ENCODE measurements at regions not wholly inside any gene's neighbourhood (a gene's known extent, or its start where the extent isn't known, plus 50 kb on each side); places are given as distances from the start of the nearest gene placed in this dataset.

- Mint-ChIP-seq H3K9me3 (peaks cover 7% of the 10 kb centered on the region), H3K4me3 (no peak overlapping the region), H3K36me3 (no peaks in the 10 kb centered on the region), H3K4me1 (no peaks in the 10 kb centered on the region), H3K27me3 (ENCODE audit: low read depth) (no peaks in the 10 kb centered on the region), H3K27ac (no peak overlapping the region)
- ChIA-PET POLR2A (no interaction called here), CTCF (no interaction called here)
- TF ChIP-seq ZNF416 (CRISPR knock-in tag; IDR thresholded peaks at IDR 0.05) (no peak), TEAD4 (CRISPR knock-in tag; IDR thresholded peaks at IDR 0.05) (no peak), EMX1 (CRISPR knock-in tag; IDR thresholded peaks at IDR 0.05) (no peak), ZNF219 (CRISPR knock-in tag; IDR thresholded peaks at IDR 0.05; ENCODE audit: borderline replicate concordance) (no peak), E2F4 (CRISPR knock-in tag; IDR thresholded peaks at IDR 0.05; ENCODE audit: borderline replicate concordance, low read depth) (no peak), JUN (CRISPR knock-in tag; IDR thresholded peaks at IDR 0.05) (no peak), FOXK1 (CRISPR knock-in tag; IDR thresholded peaks at IDR 0.05) (no peak), ZNF423 (CRISPR knock-in tag; IDR thresholded peaks at IDR 0.05) (no peak), ZNF263 (CRISPR knock-in tag; IDR thresholded peaks at IDR 0.05; ENCODE audit: low read depth) (no peak), ZNF532 (CRISPR knock-in tag; IDR thresholded peaks at IDR 0.05; ENCODE audit: borderline replicate concordance) (no peak), RELA (CRISPR knock-in tag; IDR thresholded peaks at IDR 0.05; ENCODE audit: borderline replicate concordance) (no peak), HMGA2 (CRISPR knock-in tag; IDR thresholded peaks at IDR 0.05) (no peak), RORB (CRISPR knock-in tag; IDR thresholded peaks at IDR 0.05) (no peak)
- TF ChIP-seq, protein P1, sequence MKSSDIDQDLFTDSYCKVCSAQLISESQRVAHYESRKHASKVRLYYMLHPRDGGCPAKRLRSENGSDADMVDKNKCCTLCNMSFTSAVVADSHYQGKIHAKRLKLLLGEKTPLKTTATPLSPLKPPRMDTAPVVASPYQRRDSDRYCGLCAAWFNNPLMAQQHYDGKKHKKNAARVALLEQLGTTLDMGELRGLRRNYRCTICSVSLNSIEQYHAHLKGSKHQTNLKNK (CRISPR knock-in tag; IDR thresholded peaks at IDR 0.05) = no peak
- ATAC-seq (no peak), DNase-seq (ENCODE audit: low spot score) (no peak)
Observed at GRCh38 chr20:39518654-39519053, 556.5 kb downstream of the DHX35 start.

DNA sequence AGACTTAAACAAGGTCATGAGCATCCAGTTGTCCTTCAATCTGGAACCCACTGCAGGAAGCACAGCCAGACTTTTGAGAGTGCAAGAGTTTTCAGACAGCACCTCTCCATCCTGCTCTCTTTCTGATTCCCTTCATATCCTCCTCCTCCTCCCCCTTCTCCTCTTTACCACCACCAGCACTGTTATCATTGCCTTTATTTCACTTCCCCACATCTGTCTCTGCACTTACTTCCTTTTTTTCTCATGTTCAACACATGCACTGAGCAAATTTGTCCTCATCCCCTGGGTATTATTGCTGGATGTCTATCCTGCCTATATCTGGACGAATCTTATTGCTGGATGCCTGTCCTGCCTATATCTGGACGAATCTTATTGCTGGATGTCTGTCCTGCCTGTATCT lies 554.8 kb downstream of the DHX35 start:
- Mint-ChIP-seq H3K27me3 (ENCODE audit: low read depth) (no peaks in the 10 kb centered on the region), H3K4me3 (no peak overlapping the region), H3K27ac (no peak overlapping the region), H3K36me3 (no peaks in the 10 kb centered on the region), H3K9me3 (peaks cover 7% of the 10 kb centered on the region), H3K4me1 (no peaks in the 10 kb centered on the region)
- ATAC-seq (no peak), DNase-seq (ENCODE audit: low spot score) (no peak)
- ChIA-PET POLR2A (no interaction called here), CTCF (no interaction called here)
- TF ChIP-seq, protein P2, sequence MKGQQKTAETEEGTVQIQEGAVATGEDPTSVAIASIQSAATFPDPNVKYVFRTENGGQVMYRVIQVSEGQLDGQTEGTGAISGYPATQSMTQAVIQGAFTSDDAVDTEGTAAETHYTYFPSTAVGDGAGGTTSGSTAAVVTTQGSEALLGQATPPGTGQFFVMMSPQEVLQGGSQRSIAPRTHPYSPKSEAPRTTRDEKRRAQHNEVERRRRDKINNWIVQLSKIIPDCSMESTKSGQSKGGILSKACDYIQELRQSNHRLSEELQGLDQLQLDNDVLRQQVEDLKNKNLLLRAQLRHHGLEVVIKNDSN (CRISPR knock-in tag; IDR thresholded peaks at IDR 0.05) = no peak
- TF ChIP-seq JAZF1 (CRISPR knock-in tag; IDR thresholded peaks at IDR 0.05) (no peak), PRDM15 (CRISPR knock-in tag; IDR thresholded peaks at IDR 0.05) (no peak)
- TF ChIP-seq, protein P3, sequence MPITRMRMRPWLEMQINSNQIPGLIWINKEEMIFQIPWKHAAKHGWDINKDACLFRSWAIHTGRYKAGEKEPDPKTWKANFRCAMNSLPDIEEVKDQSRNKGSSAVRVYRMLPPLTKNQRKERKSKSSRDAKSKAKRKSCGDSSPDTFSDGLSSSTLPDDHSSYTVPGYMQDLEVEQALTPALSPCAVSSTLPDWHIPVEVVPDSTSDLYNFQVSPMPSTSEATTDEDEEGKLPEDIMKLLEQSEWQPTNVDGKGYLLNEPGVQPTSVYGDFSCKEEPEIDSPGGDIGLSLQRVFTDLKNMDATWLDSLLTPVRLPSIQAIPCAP (CRISPR knock-in tag; IDR thresholded peaks at IDR 0.05) = no peak

Data from WTC11 (cell line).